GM19397 (cell line): ENCODE measurements at regions not wholly inside any gene's neighbourhood (a gene's known extent, or its start where the extent isn't known, plus 50 kb on each side); places are given as distances from the start of the nearest gene placed in this dataset.
"Not testable (repeated sequence)": the region's sequence is repeated elsewhere in the genome, so short reads cannot be mapped to it uniquely, and the experiment has no call there.

Experiments
- ATAC-seq: cut with Tn5 transposase; IDR thresholded peaks from one replicate; pipeline ENCODE4 v1.9.1; 2021; ENCODE audit warnings: mild to moderate bottlenecking, moderate library complexity; ENCODE audit not compliant: unreplicated experiment

DNA sequence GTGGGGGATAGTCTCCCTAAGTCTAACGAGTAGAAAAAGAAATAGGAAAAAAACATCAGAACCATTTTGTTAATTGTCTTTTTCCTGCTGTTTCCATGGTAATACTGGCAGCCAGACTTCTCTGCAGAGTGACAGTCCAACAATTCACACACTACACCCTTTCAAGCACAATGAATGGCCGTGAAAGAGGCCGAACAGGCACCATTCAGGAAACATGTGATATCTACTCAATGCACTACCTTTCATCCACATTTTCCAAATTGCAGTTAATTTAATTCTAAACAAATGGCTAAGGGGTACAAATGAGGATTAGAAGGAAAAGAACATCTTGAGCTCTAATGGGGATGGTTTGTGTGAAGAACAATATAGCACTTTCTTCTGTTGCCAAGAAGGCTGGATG, 358.5 kb upstream of the ANKRD30A start:
- ATAC-seq: no peak

DNA sequence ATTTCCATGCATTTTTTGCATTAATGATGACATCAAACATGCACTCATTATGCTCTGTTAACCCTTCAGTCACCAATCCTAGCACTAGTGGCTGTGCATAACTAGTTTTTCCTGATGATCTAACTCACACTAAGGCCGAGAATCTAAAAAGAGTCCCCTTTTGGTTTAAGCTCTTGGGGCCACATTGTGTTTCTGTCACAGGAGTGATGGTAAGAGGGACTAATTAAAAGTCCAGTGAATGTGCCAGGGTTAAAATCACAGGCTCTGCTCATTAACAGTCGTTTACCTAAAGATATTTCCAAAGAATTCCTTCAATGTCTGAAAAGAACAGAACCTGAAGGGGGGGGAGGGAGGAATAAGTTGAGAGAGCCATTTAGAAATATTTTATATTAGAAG, 359.0 kb upstream of the ANKRD30A start:
- no peak for ATAC-seq

DNA sequence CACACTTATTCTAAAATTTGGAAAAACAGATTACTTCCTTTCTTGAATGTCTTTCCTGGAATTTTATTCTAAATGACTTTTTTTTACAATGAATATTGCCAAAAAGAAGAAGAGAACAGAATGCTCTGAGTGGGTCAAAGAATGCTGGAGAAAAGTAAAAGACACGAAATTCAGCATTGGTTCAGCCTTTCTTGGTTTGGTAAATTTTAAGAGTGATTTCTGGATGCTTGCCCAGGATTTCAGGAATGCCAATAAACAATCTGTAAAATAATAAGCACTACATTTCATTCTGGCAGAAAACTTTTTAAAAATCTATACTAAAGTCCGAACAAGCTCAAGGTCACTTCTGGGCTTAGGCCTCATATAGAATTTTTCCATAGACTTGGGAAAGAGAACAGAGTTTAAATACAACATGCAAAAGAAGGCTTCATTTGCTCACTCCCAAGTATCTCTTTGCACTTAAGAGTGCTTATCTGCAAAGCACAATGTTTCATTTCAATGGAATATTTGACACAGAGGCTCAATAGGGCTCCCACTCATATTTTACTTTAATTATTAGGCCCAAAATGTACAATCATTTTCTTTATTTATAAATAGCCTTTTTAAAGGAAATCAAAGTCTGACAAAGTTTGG, 359.5 kb upstream of the ANKRD30A start:
- ATAC-seq: no peak

DNA sequence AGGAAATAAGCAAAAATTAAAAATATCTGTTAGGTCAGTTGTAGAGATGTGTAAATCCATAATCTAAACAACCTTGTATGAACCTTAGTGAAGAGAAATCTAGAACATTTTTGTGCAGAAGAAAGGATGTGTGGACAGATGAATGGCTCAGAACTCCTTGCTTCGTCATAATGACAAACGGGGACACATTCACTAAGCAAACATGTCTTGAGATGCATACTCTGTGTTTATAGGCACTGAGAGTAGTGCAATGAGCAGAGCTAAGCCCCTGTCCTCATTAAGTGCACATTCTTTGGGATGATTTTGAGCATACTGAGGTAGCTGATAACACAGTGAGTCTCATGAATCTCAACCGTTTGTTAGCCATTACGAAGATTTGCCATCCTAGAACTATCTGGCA, 360.6 kb upstream of the ANKRD30A start:
- no peak for ATAC-seq

DNA sequence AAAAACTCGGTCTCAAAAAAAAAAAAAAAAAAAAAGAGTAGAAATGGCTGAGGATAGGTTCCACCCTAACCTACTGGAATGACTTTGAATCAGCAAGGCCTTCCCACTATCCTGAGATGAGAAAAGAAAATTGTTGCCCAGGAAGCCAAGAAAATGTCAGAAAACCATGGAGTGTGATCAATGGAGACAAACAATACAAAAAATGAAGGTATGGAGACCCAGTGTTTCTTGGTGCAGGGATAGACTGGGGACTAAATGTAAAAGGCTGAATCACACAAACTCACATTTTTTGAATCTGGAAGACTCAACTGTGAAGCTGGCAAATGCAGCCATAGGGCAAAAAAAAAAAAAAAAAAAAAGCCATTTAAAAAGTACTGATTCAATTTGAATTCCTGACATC, 364.3 kb upstream of the ANKRD30A start:
- ATAC-seq: no peak

DNA sequence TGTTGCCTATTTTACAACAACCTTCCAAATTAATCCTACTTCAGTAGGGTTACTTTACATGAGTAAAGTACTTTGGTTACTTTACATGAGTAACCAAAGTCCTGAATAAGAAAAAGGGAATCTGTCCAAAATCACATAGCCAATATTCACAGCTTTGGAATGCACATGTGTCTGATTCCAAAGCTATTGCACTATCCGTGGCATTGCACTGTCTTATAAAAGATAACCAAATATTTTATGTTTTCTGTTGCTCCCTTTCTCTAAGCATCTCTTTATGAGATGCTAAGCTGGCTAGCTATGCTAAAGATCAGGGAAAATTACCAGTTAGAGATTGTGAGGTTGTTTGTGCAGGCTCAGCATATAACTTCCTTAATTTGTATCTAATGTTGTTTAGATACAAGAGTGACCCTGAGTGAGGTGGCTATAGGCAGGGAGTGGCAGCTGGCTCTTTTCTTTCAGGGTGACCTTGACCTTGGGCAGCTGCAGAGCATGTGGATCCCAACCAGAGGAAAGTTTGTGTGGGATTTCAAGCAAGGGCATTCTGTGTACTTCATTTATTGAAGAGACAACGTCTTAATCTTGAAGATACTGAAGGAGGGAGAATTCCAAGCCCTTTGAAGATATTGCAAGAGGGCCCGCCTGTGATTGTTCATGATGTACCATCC, 366.1 kb upstream of the ANKRD30A start:
- ATAC-seq: no peak

DNA sequence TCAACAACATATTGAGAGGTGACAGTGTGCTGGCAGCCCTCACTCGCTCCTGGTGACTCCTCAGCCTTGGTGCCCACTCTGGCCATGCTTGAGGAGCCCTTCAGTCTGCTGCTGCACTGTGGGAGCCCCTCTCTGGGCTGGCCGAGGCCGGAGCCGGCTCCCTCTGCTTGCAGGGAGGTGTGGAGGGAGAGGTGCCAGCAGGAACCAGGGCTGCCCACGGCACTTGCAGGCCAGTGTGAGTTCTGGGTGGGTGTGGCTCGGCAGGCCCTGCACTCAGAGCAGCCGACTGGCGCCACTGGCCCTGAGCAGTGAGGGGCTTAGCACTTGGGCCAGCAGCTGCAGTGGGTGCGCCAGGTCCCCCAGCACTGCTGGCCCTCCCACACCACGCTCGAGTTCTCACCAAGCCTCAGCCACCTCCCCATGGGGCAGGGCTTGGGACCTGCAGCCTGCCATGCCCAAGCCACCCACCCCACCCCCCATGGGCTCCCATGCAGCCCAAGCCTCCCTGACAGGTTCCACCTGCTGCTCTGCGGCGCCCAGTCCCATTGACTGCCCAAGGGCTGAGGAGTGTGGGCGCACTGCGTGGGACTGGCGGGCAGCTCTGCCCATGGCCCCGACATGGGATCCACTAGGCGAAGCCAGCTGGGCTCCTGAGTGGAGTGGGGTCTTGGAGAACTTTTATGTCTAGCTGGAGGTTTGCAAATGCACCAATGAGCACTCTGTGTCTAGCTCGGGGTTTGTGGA, 377.1 kb upstream of the ANKRD30A start:
- no peak for ATAC-seq

DNA sequence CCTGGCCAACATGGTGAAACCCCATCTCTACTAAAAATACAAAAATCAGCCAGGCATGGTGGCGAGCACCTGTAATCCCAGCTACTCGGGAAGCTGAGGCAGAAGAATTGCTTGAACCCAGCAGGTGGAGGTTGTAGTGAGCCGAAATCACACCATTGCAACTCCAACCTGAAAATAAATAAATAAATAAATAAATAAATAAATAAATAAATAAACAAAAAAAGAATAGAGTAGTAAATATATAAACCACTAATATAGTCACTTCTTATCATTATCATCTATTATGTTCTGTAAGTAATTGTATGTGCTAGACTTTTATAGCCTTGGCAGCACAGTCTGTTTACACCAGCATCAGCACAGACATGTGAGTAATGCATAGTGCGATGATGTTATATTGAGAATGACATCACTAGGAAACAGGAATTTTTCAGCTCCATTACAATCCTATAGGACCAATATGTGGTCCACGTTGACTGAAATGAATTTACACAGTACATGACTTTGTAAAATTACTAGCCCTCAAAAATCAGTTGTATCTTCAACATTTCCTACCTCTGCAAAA, 385.4 kb upstream of the ANKRD30A start:
- no peak for ATAC-seq

DNA sequence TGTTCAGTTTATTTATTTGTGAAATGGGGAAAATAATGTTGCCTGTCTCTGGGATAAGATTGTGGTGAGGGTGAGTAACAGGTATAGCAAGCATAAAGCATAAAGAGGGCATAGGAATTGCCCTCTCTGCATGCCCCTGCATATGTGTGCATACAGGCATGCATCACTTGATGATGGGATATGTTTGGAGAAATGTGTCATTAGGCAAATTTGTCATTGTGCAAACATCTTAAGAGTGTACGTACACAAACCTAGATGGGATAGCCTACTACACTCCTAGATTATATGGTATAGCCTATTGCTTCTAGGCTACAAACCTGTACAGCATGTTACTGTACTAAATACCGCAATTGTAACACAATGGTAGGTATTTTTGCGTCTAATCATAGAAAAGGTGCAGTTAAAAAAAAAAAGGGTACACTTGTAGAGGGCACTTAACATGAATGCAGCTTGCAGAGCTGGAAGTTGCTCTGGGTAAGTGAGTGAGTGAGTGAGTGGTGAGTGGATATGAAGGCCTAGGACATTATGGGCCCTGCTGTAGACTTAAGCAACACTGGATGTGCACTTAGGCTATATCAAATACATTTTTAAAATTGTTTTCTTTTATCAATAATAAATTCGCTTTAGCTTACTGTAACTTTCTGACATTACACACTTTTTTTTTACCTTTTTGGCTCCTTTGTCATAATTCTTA, 386.5 kb upstream of the ANKRD30A start:
- ATAC-seq: no peak

DNA sequence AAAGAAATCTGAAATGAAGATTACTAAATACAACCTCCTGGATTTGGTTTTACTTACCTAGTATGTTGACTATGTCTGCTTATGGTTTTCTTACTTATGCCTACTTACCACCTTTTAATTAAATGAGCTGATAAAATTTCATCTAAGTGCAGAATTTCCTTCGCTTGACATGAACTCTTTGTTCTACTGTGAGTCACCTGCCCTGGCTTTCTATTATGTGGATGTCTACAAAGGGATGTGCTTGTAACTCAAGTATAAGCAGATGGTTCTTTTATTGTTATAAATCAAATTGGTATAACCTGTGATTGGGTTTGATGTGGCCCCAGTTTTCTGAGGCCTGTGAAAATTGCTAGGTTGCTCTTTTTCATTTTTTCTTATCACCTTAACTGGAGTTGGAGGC, 389.1 kb upstream of the ANKRD30A start:
- no peak for ATAC-seq

DNA sequence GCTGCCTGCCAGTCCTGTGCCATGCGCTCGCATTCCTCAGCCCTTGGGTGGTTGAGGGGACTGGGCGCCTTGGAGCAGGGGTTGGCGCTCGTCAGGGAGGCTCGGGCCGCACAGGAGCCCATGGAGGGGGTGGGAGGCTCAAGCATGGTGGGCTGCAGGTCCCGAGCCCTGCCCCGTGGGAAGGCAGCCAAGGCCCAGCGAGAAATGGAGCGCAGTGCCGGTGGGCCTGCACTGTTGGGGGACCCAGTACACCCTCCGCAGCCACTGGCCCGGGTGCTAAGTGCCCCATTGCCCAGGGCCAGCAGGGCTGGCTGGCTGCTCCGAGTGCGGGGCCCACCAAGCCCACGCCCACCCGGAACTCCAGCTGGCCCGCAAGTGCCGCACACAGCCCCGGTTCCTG, 390.8 kb upstream of the ANKRD30A start:
- not testable (repeated sequence) for ATAC-seq

DNA sequence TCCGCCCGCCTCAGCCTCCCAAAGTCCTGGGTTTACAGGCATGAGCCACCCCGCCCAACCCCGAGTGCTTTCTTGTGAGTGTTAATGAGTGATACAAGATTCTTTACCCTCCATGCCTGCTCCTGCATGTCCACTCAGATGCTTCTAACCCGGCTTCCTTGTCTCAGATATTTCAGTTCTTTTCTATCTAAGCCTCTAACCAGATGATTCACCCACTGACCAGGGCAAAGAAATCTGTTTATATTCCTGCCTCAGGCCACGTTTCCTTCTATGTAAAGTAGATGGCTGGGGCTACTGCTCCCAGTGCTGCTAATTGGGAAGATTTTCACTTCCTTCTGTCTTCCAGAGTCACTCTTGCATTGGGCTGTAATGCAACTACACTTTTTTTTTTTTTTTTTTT, 395.1 kb upstream of the ANKRD30A start:
- no peak for ATAC-seq

DNA sequence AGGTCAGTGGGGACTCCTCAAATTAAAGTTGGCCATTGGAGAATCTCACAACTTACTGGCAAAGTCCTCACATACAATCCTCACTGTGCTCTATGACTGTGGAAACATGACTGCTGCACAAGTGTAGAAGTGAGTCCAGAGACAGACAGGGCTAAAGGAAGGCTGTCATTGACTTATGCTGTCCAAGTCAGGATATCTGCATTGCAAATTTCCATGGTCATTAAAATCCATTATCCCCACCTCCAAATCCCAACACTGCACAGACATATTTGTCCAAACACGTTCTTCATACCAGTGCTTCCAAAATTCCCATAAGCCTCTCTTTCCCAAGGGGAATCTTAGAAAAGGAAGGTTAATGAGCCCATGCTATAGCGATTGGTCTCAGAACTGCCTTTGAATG, 396.8 kb upstream of the ANKRD30A start:
- ATAC-seq: no peak

DNA sequence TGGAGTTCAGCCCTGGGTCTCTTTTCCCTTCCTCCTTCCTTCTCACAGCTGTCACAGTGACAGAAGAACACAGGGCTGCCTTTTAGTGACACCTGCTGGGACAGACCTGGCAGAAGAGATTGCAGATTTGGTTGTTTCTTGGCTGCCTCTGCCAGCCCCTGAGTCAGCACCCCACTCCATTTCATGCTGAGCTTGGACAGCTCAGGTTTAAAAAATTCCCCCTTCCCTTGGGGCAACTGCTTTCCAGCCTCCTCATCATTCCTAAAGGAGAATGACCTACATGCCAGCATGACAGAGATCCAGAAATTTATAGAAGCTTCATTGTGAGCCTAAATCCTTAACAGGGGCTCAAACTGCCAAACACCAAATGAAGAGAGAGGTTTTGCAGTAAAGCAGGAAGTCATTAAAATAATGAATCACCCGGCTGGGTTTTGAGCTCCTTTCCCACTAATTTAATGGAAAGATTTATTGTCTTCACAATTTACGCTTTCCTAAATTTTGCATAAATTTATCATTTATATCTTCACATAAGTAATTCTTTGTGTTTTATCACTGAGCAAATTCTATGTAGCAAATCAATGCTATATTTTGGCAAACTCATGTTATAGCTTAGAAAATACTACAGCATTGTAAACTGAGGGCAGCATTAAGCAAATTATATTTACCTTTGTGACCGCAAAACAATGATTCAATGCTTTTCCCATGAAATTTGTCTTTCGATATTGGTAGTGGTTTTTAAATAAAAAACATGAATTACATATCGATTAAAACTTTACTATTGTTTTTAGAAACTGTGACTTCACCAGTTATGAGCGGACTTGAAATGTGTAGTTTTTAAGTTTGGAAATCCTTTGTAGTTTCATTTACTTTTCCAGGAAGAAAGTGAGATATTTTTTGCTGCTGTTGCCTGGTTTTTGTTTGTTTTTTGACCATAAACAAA, 399.5 kb upstream of the ANKRD30A start:
- no peak for ATAC-seq

DNA sequence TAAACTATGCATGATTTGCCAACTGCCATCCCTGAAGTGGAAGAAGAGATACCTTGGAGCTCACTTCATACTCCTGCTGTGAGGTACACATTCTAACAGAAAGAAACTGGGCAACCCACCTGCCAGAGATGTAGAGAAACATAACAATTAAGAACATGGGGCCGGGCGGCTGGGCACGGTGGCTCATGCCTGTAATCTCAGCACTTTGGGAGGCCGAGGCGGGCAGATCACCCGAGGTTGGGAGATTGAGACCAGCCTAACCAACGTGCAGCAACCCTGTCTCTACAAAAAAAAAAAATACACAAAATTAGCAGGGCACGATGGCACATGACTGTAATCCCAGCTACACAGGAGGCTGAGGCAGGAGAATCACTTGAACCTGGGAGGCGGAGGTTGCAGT, 402.6 kb upstream of the ANKRD30A start:
- no peak for ATAC-seq

DNA sequence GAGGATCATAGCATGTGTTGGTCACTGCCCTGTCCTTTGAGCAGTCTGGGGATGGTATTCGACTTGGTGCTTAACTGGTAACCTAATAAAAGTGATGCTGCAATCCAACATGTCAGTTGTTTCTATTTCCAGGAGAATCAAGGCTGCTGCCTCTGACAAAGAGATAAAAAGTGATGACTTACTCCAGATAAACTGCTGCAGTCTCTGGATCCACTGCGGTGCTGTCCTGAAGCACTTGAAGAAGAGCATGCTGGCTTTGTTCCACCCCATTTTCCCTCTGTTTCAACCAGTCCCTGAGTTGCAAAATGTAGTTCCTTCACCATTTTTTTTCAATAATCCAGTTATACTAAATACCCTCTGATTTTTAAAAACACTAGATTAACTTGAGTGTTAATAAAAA, 403.5 kb upstream of the ANKRD30A start:
- no peak for ATAC-seq

DNA sequence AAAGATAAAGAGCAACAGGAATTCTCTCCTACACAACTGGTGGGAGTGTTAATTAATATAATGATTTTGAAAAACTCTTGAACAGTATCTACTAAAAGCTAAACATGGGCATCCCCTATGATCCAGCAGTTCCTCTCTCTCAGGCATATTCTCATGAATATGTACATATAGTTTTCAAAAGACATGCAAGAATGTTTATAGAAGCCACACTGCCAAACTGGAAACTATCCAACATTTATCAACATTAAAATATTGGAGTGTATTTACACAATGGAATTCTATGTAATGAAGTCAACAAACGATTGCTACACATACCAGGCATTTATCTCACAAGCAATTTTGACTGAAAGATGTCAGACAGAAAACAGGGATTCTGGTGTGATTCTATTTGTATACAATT, 404.5 kb upstream of the ANKRD30A start:
- ATAC-seq: no peak

DNA sequence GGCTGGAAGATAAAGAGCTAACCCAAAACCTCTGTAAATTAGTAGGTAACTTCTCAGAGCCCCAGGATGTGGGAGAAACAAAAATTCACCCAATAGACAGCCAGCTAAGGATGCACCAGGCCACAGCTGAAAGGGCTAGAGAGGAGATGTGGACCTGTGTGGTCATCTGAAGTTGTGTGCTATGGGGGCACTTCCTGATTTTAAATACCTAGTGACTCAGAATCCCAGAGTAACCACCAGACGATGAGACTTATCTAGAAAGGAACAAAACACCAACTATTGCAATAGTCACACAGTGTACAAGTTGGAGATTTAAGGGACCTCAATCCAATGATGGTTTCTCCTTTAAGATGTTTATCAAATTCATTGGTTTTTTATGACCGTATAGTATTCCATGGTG, 408.3 kb upstream of the ANKRD30A start:
- no peak for ATAC-seq

DNA sequence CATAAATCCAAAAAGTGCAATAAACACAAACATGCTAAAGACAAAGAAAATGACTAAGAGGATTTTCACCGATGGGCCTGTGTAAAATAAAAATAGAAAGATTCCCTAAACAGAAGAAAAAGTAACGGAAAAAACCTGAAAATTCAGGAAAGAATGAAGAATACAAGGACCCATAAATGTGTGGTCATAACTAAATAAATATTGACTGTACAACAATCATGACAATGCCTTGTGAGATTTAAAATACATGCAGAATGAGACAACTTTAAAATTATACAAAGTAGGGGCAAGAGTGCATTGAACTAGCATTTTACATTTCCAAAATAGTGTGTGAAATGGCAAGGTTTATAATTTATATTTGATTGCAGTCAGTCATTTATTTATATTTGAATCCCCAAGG, 409.1 kb upstream of the ANKRD30A start:
- ATAC-seq: no peak

DNA sequence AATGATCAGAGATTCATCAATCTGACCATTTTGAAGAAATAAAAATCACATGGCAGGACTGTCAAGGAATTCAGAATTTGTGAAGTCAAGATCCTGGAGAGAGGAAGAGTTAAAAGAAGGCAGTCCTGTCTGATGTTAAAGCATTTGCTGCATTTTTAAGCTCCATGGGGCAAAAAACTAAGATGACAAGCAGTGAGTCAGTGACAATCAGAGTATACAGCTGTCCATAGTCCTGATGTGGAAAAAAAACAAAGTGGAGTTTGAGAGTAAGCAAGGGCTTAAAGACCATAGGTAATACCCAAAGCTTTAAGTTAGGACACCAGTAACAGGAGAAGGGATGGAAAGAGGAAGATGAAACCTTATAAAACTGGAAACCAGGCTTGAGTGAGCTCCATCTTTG, 412.7 kb upstream of the ANKRD30A start:
- ATAC-seq: no peak
